NCI-H2107 treated with DMSO at 0.1 percent for 48 hours (cell line): ENCODE measurements at regions not wholly inside any gene's neighbourhood (a gene's known extent, or its start where the extent isn't known, plus 50 kb on each side); places are given as distances from the start of the nearest gene placed in this dataset.
"Not testable (repeated sequence)": the region's sequence is repeated elsewhere in the genome, so short reads cannot be mapped to it uniquely, and the experiment has no call there.

Source experiments
- DNase-seq: peaks from one replicate; lab custom pipeline; 2025; ENCODE audit not compliant: unreplicated experiment; lab: John Stamatoyannopoulos, UW

DNA sequence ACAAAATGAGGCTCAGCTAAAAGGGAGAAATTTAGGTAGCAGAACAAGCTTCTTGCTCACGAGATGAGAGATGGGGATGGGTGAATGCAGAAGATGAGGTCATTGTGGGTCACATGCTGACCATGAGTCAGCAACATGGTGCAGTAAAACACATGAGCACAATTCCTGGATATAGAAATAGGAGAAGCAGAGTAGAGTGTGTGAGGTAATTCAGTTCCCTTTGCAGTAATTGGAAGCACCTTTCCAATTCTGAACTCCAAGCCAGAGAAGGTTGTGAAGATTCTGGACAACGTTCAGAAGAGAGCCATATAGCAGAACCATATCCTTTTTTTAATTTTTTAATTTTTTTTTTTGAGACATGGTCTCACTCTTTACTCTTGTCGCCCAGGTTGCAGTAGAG is 62.0 kb upstream of the LMNTD1 start:
- no peak for DNase-seq

DNA sequence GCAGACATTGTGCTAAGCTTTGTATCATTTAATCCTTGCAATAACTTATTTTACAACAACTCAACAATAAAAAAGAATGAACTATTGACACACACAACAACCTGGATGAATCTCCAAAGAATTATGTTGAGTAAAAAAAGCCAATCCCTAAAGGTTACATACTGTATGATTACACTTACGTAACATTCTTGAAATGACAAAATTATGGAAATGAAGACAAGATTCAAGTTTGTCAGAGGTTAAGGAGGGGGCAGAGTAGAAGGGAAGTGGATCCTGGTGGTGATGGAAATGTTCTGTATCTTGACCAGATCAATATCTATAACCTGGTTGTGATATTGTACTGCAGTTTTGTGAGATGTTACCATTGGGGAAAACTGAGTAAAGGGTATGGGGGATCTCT is 63.2 kb upstream of the LMNTD1 start:
- DNase-seq, result no peak

DNA sequence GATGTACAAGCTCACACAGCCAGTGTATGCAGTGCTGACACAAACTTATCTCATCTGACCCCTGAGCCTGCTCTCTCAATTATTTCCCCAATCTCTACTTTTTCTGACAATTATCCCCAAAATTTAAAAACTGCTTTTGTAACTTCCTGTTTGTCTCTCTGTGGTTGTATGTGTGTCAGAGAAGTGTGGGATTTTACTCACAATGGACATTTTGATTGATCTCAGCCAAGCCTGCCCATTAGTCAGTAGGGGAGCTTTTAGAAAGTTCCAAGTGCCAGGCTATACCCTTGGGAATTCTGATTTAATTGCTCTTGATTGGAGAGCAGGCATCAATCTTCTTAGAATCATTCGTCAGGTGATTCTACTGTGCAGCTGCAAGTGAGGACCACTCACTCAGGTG is 64.9 kb upstream of the LMNTD1 start:
- no peak for DNase-seq

DNA sequence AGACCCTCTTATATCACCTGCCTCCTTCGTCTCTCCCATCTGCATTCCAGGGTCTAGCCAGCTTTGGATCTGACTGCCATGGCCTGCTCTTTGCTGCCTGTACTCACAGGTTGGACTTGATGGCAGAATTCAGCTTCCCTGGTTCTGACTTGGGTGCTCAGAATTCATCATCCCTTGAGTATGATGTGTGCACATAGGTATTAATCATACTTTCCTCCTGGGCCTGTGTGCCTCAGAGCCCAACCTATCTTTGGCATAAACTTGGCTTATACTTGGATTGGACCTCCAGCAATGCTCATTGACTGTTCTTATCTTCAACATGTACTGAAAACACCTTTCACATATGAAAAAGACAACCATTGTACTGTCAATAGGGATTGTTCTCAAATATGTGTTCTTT is 70.7 kb upstream of the LMNTD1 start:
- no peak for DNase-seq

DNA sequence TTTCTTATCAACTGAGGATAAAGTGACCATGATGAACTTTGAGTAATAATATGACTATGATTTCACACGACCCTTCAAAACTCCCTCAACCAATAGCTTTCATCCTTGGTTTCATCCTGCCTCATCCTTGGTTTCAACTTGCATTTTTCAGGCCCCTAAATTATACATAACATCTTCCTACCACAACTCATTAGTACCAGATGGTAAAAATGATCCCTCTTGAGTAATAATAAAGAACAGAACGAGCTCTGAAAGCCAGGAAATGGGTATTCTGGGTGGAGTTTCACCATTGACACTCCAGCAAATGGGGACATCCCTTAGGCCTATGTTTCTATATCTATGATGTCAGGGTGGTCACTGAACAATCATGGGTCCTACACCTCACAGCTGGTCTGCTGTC is 72.1 kb upstream of the LMNTD1 start:
- no peak for DNase-seq

DNA sequence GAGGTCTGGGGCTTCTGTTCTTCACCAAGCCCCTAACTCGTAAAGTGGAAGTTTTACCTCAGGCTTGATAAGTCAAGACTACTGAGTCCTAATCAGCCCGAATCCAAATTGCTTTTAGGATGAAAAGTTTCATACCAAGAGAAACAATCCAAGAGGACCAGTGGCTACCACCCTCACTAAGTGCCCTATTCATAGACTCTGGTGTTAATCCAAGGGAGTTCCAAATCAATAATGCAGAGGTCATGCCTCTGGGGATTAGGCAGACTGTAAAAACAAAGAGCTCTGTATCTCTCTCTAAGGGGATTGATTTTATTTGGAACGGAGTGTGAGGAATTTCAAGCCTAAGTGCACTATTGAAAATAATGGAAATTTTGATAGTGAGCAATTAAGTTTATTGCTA is 76.3 kb upstream of the LMNTD1 start:
- DNase-seq, result no peak

DNA sequence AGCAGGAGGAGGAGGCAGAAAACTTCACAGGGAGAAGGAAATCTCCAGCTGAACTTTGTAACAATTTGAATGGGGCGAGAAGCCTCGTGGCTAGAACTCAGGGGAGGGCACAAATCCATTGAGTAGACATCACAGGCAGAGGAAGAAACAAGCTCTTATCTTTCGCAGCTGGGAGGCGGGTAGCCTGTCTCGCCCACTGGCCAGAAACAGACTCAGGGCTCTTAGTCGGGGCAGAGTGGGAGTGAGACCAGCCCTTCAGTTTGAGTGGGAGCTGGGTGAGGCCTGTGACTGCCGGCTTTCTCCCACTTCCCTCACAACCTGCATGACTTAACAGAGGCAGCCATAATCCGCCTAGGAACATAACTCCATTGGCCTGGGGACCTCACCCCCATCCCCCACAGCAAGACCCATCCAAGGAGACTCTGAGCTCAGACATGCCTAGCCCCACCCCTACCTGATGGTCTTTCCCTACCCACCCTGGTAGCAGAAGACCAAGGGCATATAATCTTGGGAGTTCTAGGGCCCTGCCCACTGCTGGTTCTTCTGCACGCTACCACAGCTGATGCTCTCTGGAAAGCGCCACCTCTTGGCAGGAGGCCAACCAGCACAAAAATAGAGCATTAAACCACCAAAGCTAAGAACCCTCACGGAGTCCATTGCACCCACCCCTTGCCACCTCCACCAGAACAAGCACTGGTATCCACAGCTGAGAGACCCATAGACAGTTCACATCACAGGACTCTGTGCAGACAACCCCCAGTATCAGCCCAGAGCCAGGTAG is 77.8 kb upstream of the LMNTD1 start:
- DNase-seq, result not testable (repeated sequence)

DNA sequence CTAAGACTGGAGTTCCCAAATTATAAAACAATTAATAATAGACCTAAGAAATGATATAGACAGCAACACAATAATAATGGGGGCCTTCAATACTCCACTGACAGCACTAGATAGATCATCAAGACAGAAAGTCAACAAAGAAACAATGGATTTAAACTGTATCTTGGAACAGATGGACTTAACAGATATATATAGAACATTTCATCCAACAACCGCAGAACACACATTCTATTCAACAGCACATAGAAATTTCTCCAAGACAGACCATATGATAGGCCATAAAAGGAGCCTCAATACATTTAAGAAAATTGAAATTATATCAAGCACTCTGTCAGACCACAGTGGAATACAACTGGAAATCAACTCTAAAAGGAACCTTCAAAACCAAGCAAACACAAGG is 80.1 kb upstream of the LMNTD1 start:
- DNase-seq, result not testable (repeated sequence)

DNA sequence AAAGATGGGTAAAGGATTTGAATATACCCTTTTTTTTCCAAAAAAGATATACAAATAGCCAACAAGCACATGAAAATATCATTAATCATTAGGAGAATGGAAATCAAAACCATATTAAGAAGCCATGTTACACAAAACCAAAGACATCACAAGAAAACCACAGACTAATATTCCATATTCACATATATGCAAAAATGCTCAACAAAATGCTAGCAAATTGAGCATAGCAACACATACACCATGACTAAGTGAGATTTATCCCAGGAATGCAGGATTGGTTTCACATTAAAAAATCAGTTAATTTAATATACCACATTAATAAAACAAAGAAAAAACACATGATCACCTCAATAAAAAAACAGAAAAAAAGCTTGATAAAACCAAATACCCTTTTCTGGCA is 84.7 kb upstream of the LMNTD1 start:
- no peak for DNase-seq

DNA sequence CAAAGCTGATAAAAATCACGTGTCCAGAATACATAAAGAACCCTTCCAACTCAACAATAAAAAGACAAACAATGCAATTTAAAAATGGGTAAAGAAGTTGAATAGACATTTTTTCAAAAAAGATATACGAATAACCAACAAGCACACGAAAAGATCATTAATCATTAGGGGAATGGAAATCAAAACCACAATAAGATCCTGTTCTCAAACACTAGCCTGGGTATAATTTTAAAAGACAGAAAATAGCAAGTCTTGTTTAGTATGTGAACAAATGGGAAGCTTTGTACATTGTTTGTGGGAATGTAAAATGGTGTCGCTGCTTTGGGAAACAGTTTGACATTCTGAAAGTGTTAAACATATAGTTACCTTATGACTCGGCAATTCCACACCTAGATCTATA is 86.3 kb upstream of the LMNTD1 start:
- DNase-seq, result no peak

DNA sequence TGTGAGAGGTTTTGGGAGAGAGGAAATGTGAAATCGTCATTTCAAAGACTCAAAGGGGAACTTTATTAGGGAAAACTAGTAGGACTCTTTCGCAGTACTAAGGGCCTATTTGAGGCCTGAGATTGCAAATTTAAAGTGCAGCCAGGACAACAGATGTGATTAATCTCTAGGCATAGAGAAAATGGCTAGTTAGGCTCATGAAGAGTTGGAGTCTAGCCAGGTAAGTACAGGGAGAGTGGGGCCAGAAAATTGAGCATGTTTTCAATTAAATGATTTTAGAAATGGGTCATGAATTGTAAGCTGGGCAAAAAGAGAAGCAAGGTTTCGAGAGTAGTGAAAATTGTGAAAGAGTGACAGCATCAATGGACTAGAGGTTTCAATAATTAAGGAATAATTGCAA is 91.9 kb upstream of the LMNTD1 start:
- no peak for DNase-seq

DNA sequence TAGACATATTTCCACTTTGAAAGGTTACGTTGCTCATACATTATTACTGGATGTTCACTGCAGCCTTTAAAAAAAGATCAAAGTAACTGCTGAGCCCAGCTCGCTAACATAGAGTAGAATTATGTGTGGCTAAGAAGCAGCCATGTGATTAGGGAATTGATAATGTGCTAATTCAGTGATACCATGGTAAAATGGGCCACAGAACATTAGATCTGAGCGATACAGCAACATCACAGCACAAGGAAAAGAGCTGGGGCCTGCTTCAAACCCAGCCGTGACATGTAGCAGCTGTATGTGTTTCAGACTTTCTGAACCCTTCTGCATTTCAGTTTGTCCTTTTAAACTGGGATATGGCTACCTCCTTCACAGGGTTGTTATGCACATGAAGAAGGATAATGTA is 92.3 kb upstream of the LMNTD1 start:
- DNase-seq, result no peak

DNA sequence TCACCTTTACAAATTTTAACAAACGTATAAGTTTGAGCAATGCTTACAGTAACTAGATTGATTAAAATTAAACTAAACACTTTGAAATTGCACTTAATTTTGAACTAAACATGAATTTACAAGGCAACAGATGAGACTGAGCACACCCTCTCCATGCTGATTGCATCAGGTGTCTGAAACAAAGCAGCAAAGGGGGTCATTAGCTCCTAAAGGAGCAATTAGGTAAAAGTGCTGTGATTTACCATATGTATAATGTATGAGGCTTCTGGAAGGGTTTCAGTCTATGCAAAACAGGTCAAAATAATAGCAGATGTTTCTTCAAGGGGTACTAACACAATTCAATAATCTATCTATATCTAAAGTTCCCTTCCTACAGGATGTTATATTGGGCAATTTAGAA is 98.8 kb upstream of the LMNTD1 start:
- no peak for DNase-seq

DNA sequence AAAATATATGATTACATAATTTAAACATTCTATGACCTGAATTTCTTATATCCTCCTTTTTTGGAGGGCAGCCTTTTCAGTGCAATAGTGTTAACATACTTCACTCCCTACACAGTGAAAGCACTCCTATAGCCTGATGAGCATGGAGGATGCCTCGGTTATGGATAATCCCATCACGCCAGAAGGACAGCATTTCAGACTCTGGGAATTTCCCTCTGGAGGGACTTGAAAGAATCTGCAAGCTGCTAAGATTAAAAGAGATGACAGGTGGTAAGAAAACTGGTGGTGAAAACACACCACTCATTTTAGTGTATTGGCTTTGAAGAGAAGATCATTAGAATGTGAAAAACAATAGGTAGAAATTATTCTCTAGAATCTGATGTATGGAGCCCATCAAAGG is 99.3 kb upstream of the LMNTD1 start:
- DNase-seq, result no peak

DNA sequence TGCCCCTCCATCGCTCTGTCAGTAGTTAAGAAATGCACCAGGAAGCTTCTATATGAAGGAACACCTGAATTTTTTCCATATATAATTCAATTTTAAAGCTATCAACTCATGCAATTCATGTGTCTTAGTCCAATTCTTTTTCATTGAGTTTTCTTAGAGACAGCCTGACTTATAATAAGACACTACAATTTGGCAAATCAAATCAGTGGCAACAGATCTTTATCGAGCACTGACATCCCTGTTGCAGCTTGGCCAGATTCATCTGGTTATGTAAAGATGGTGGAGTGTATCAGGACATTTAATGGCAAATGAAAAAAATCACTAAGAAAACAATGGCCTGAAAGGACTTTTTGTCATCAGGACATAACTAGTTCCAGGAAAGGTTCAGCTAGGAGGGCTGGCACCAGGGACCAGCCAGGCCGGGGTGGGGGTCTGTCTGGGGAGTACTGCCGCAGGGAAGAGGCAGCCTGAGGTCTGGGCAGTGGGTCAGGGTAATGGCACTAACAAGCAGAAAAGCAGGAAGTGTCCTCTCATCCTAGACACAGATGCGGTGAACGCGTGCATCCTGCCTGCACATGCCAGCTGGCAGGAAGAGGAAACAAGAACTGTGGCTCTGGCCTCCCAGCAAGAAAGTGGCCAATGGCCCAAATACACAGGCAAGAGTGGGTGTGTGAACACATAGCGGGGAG is 100.5 kb upstream of the LMNTD1 start:
- no peak for DNase-seq

DNA sequence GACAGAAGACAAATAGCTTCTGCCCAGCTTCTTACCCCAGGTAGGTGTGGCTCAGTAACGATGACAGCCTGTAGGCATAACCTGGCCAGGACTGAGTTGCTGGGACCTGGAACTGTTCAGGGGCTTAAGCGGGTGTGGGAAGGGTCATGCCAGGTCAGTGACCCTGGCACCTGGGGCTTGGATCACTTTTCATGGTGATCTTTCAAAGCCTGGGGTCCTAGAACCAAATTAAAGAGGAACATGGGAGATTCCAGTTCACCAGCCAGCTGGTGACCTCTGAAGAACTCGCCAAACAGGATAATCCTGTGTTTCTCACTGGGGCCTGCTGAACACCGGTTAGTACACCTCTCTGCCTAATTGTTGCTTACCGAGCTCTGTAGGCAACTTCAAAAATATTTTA is 102.6 kb upstream of the LMNTD1 start:
- no peak for DNase-seq

DNA sequence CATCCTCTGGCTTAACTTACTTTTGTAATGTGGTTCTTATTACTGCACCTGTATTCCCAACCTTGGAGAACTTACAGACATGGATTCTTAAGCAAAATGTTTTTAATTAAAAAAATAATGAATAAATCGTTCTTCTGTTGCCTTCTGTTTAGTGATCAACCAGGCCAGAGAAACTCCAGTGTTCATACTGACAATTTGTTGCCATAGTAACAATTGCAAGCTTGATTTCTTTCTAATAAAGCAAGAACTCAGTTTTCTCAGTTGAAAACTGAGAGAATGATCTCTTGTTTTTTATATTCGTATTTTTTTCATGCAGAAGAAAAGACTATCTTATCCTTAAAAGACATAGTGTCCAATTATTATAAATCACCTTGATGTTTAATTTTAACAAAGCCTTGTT is 106.5 kb upstream of the LMNTD1 start:
- DNase-seq, result no peak

DNA sequence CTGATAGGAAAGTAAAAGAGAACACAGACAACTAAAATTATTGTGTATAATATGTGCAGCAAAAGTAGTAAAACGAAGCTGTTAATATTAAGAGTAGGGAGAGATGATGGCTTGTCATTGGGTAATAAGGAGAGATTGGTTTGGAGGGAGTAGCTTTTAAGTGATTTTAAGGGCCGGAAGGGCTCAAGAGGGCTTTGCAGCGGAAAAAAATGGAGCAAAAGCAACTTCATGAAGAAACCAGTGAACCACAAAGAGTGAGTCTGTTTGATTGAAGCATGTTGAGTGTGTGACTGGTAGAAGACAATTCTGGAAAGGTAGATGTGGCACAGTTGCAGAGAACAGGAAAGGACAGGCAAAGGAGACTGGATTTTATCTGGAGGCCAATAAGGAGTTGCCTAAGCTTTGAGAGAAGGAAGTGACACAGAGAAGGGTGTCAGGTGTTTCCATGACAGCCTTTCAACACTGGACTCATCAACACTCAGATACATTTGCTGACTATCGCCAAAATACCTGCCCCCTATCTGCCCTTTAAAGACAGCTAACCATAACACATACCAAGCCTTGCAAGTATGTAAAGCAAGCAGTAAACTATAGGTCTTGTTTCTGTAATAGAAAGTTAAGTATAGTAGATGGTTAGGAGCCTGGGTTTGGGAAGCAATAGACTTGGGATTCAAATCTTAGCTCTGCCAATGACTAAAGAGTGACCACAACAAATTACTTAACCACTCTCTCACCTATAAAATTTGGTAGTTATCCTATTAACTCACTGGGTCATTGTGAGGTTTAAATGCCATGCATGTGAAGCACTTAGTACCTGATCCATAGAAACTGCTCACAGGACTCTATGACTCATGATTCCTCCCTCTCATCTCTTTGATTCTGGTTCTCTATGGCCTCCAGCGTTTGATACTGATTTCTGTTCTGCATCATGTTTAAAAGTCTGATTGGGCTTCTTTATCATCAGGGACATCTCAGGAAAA is 117.3 kb upstream of the LMNTD1 start:
- DNase-seq, result no peak

DNA sequence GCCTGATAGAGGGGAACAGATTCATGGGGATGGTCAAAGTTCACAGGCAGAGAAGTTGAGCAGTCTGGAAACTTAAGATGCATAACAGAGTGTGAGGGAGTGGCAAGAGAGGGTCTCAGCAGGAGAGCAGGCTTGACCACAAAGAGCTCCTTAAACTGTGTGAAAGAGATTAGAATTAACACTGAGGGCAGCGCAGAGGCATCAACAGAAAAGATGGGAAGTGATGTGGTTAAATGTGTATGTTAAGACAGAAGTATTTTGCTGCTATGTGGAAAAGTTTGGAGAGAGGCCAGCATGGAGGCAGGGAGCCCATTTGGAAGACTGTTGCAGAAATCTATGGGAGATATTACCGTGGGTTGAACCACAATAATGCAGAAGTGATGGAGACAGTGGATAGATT is 122.7 kb upstream of the LMNTD1 start:
- DNase-seq, result no peak

DNA sequence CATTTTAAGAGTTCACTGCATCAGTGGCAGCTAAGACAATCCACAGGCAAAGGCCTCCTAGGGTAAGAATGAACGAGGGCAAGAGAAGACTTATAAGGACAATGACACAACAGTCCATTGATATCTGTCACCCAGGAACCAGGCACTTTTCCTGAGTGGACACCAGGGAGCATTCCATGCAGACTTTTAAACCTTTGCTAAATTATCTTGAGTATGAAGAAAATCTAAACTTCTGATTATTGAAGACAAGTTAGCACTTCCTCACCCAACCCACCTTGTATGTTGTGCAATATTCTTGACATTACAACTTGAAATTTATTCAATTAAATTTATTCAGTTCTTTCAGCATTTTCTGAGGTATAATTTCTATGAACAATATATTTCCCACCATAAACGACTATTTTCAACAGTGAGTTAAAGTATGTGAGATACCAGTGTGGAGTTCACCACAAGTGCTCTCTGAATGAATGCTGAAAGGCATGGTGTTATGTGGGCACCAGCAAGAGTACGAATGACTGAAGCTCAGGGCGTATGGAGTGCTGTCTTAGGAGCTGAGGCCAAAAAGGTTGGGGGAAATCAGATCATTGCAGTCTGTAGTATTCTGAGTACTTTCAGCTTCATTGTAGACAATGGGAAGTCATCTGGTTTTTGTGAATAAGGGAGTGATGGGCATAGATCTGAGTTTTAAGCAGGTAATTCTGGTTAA is 124.3 kb upstream of the LMNTD1 start:
- no peak for DNase-seq

DNA sequence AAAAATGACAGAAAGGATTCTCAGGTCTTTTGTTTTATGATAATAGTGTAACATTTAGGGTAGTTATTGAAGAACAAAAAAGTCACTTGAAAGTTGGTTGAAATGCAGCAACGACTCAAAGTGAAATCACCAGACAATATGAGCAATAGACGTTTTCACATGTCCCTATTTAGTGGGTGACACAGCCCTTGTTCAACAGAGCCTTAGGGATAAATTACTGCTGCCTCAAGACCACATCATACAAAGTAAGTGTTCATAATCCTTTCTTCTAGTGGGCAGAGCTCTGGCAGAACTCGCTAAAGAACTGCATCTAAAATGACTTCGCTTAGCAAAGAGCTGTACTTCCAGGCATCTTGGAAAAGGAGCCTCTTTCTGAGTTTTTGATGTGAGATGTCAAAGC is 128.5 kb upstream of the LMNTD1 start:
- DNase-seq, result no peak
